HL-60 (cell line): ENCODE measurements at regions not wholly inside any gene's neighbourhood (a gene's known extent, or its start where the extent isn't known, plus 50 kb on each side); places are given as distances from the start of the nearest gene placed in this dataset.

Source experiments
- POLR2AphosphoS5 ChIP-seq: IDR thresholded peaks from 2 replicates; pipeline ENCODE4 v1.6.1; 2012; ENCODE audit warnings: low read depth
- SPI1 ChIP-seq: IDR thresholded peaks from 2 replicates; pipeline ENCODE4 v1.6.1; 2012; ENCODE audit warnings: low read depth, mild to moderate bottlenecking, borderline replicate concordance
- TF ChIP-seq, protein P1 (sequence below): IDR thresholded peaks from one replicate; pipeline ENCODE4 v1.5.1; 2011; ENCODE audit warnings: low read length, control low read depth, inconsistent platforms; ENCODE audit not compliant: insufficient read depth
- TF ChIP-seq, protein P2 (sequence below): IDR thresholded peaks from 2 replicates; pipeline ENCODE4 v1.6.1; 2012; ENCODE audit warnings: low read depth; ENCODE audit not compliant: insufficient replicate concordance

DNA sequence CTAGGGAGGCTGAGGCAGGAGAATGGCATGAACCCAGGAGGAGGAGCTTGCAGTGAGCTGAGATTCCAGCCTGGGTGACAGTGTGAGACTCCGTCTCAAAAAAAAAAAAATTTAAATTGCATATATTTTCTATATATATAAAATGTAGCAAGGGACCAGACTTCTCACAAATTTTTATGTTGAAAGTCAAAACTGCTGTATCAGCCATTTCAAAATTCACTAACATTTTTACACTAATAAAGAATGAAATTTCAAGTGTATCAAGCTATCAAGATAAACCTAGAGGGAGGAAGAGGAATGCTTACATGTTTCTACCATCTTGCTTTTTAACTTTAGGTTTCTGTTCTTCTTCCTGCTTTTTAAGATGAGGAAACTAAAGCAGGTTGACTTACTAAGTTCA, 464.0 kb downstream of the KCNJ3 start:
- TF ChIP-seq SPI1 (no peak), POLR2AphosphoS5 (no peak)
- TF ChIP-seq, protein P1, sequence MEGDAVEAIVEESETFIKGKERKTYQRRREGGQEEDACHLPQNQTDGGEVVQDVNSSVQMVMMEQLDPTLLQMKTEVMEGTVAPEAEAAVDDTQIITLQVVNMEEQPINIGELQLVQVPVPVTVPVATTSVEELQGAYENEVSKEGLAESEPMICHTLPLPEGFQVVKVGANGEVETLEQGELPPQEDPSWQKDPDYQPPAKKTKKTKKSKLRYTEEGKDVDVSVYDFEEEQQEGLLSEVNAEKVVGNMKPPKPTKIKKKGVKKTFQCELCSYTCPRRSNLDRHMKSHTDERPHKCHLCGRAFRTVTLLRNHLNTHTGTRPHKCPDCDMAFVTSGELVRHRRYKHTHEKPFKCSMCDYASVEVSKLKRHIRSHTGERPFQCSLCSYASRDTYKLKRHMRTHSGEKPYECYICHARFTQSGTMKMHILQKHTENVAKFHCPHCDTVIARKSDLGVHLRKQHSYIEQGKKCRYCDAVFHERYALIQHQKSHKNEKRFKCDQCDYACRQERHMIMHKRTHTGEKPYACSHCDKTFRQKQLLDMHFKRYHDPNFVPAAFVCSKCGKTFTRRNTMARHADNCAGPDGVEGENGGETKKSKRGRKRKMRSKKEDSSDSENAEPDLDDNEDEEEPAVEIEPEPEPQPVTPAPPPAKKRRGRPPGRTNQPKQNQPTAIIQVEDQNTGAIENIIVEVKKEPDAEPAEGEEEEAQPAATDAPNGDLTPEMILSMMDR = no peak
- TF ChIP-seq, protein P2, sequence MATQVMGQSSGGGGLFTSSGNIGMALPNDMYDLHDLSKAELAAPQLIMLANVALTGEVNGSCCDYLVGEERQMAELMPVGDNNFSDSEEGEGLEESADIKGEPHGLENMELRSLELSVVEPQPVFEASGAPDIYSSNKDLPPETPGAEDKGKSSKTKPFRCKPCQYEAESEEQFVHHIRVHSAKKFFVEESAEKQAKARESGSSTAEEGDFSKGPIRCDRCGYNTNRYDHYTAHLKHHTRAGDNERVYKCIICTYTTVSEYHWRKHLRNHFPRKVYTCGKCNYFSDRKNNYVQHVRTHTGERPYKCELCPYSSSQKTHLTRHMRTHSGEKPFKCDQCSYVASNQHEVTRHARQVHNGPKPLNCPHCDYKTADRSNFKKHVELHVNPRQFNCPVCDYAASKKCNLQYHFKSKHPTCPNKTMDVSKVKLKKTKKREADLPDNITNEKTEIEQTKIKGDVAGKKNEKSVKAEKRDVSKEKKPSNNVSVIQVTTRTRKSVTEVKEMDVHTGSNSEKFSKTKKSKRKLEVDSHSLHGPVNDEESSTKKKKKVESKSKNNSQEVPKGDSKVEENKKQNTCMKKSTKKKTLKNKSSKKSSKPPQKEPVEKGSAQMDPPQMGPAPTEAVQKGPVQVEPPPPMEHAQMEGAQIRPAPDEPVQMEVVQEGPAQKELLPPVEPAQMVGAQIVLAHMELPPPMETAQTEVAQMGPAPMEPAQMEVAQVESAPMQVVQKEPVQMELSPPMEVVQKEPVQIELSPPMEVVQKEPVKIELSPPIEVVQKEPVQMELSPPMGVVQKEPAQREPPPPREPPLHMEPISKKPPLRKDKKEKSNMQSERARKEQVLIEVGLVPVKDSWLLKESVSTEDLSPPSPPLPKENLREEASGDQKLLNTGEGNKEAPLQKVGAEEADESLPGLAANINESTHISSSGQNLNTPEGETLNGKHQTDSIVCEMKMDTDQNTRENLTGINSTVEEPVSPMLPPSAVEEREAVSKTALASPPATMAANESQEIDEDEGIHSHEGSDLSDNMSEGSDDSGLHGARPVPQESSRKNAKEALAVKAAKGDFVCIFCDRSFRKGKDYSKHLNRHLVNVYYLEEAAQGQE = no peak
